D721Med (cell line): ENCODE measurements at regions not wholly inside any gene's neighbourhood (a gene's known extent, or its start where the extent isn't known, plus 50 kb on each side); places are given as distances from the start of the nearest gene placed in this dataset.

Source experiments
- DNase-seq: peaks from one replicate; pipeline ENCODE4 v3.0.0; 2011; ENCODE audit warnings: low spot score; ENCODE audit not compliant: insufficient read length
- FAIRE-seq: peaks from 2 replicates; lab custom pipeline; 2011; peaks lifted over from hg19 to GRCh38; lab: Jason Lieb, UNC
- TF ChIP-seq, protein P1 (sequence below): IDR thresholded peaks from 2 replicates; pipeline ENCODE4 v1.5.1; 2012; ENCODE audit warnings: mild to moderate bottlenecking, control low read depth; ENCODE audit not compliant: insufficient read depth; ENCODE audit errors: missing control alignments

DNA sequence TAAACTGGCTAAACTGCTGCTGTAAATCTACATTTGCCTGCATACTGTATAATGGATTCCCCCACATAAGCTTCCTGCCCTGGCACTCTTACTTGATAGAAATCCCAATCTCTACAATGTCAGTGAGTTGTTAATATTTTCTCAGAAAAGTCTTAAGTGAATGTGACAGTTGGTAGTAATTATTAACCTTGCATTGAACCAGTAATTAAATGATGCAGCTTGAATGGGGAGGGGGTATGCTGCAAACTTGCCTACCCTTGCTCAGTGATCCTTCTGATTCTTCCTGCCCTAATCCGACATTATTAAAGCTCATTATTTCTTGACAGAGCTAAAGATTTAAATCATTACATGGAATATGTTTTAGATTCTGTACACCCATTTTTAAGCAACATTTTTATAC lies 119.0 kb upstream of the CDH7 start:
- no peak for DNase-seq
- TF ChIP-seq, protein P1, sequence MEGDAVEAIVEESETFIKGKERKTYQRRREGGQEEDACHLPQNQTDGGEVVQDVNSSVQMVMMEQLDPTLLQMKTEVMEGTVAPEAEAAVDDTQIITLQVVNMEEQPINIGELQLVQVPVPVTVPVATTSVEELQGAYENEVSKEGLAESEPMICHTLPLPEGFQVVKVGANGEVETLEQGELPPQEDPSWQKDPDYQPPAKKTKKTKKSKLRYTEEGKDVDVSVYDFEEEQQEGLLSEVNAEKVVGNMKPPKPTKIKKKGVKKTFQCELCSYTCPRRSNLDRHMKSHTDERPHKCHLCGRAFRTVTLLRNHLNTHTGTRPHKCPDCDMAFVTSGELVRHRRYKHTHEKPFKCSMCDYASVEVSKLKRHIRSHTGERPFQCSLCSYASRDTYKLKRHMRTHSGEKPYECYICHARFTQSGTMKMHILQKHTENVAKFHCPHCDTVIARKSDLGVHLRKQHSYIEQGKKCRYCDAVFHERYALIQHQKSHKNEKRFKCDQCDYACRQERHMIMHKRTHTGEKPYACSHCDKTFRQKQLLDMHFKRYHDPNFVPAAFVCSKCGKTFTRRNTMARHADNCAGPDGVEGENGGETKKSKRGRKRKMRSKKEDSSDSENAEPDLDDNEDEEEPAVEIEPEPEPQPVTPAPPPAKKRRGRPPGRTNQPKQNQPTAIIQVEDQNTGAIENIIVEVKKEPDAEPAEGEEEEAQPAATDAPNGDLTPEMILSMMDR = no peak
- peak; percentile 100 for FAIRE-seq

DNA sequence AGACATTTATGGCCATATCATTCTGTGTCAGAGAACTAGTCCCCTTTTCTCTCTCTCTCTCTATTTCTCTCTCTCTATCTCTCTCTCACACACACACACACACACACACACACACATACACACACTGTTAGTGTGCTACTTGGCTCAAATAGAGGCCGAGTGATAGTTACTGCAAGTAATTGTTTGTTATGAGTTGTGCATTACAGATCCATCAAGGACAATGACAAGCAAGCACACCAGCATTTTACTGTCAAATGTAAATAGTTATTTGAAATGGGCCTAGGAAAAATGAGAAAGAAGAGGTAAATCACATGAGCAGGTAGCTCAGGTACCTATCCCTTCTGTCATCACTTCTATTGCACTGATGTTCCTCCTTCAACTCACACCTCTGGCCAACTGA lies 122.4 kb upstream of the CDH7 start:
- DNase-seq (no peak), FAIRE-seq (no peak)
- TF ChIP-seq, protein P1 = no peak

DNA sequence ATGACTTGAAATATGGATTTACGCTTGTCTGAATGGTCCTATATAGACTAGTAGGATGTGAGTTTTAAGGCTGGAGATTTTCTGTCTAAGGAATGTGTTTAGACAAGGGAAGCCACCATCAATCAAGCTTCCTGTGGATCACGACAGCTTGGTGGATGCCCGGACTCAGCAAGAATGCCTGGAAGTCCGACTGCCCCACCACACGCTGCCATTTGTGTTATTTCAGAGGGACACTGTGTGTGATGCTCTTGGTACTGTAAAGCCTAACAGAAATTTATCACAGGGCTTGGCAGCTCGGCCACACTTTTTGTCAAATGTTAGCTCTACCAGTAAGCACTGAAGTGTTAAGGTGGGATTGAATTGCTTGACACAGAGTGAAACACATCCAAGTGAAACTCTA lies 127.1 kb upstream of the CDH7 start:
- TF ChIP-seq, protein P1 = no peak
- no peak for FAIRE-seq
- no peak for DNase-seq

DNA sequence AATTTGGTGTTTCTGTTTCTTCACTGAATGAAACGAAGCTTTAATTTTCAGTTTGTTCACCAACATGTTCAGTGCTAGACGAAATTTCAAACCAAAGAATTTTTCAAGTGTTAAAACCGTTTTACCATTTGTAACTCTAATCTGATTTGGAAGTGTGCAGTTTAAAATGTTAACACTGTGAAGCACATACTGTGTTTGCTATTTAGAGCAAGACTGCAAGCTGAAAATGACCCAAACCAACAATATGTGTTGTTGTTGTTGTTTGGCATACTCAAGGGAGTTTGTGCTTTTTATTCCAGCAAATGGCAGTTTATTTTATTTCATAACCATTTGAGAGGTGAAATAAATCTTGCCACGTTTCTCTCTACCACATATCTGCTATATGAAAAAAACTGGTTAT lies 128.4 kb upstream of the CDH7 start:
- TF ChIP-seq, protein P1 = no peak
- FAIRE-seq (no peak), DNase-seq (no peak)

DNA sequence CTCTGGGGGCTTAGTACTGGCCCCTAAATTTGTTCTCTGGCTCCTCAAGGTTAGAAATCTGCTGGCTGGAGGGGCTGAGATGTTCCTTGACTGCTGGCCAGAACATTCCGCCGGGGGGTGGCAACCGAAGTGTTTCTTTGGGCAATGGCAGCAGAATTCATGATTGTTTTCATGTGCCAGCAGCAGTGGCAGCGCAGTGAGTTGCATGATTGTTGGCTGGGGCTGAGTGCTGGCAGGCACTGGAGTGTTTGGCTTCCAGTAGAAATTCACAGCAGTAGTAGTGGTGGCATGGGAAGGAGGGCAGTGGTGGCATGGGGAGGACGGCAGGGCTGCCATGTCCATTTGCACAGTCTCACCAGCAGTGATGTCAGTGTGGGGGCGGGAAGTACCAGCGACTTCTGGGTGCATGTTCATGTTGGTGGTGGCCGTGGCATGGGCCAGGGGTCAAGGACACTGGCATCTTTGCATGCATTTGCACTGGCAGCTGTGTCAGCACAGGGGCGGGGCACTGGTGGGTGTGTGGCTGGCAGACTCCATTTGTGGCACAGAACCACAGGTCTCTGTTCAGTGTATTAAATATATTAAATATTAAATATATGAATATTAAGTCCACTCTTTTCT lies 130.6 kb upstream of the CDH7 start:
- DNase-seq (no peak), FAIRE-seq (no peak)

DNA sequence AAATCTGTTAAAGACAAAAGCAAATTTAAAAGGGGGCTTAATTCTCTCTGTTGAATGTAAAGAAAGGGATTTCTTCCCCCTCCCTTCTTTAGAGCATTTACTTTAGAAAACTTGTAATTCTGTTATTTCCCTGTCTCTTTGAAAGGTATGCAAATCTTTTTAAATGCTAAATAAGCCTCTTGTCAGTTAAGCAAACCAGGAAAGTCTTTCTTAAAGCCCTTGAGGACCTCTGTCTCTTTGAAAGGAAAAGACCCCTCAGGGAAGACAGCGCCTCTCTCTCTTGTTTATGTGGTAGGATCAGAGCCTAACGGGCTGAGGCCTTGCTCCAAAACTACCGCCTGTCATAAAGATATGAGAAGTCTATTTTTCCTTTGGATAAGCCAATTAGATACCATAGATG lies 139.9 kb upstream of the CDH7 start:
- no peak for DNase-seq
- no peak for FAIRE-seq
- TF ChIP-seq, protein P1 = no peak

More for the DNA sequence above, 130.6 kb upstream of the CDH7 start:
- TF ChIP-seq, protein P1 = no peak

DNA sequence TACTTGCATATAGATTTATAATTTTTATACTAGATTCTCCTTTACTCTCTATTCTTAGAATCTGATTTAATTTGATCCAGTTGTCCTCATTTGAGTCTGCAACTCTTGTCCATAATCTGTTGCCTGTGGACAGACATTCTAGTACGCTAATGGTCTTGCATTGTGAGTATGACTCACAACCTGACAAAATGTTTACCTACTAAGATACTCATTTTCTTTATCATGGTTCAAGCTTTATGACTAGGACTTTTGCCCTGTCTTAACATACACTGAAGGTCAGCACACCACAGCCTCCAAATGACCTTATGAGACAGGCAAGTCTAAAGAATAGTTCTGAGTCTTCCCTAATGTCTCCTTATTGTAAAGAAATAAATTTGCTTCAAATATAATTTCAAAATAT lies 142.3 kb upstream of the CDH7 start:
- TF ChIP-seq, protein P1 = no peak
- DNase-seq (no peak), FAIRE-seq (no peak)
